ENCODE measurements at regions not wholly inside any gene's neighbourhood (a gene's known extent, or its start where the extent isn't known, plus 50 kb on each side); places are given as distances from the start of the nearest gene placed in this dataset.
A peak's percentile ranks its signal among the peaks of the same experiment; 100 is the strongest.

DNA sequence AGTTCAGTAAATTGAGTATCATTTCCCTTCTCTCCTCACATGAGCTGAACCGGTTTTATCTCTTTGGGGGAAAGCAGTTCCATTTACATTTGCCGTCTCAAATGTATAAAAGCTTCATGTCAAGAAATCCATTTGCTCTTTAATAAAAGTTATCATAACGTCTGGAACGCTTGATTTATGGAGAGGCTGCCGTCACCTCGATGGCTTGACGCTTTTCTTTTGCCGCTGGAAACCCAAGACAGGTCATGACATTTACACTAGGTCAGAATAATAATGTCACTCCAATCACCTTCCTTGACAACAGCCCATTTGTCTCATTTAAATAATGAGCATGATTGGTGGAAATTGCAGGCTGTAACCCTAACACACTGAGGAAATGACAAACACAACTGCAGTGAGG is 443.4 kb downstream of the IRX1 start:
- no peak overlapping the region for H3K4me3 Mint-ChIP-seq
- no peak overlapping the region for H3K27ac Mint-ChIP-seq
- H3K27me3 Mint-ChIP-seq, result no peaks in the 10 kb centered on the region
- peaks cover 2% of the 10 kb centered on the region for H3K36me3 Mint-ChIP-seq (ENCODE audit: low read depth)
- CTCF ChIA-PET, result no interaction called here
- H3K9me3 Mint-ChIP-seq, result peaks cover 21% of the 10 kb centered on the region
- POLR2A ChIA-PET, result no interaction called here
- DNase-seq, result no peak
- peaks cover 17% of the 10 kb centered on the region for H3K4me1 Mint-ChIP-seq

DNA sequence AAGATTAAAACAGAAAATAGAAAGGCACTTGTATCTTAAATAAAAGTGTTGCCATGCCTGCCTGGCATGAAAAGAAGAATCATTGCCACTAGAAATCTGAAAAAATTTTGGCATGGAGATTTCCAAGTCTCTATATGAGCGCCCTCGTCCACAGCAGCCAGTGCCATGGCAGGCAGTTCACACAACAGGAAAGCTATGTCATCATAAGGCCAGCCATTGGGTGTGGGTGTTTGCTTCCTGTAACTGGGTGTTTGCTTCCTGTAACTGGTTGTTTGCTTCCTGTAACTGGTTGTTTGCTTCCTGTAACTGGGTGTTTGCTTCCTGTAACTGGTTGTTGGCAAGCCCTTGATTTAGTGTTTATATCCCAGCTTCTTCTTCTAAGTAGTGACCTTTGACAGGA is 446.7 kb downstream of the IRX1 start:
- H3K27ac Mint-ChIP-seq, result peak overlapping the region; percentile 59
- DNase-seq, result peak; percentile 26
- peaks cover 17% of the 10 kb centered on the region for H3K4me1 Mint-ChIP-seq
- no peak overlapping the region for H3K4me3 Mint-ChIP-seq
- CTCF ChIA-PET, result no interaction called here
- peaks cover 21% of the 10 kb centered on the region for H3K9me3 Mint-ChIP-seq
- H3K36me3 Mint-ChIP-seq (ENCODE audit: low read depth), result peaks cover 2% of the 10 kb centered on the region
- POLR2A ChIA-PET, result no interaction called here
- H3K27me3 Mint-ChIP-seq, result no peaks in the 10 kb centered on the region

DNA sequence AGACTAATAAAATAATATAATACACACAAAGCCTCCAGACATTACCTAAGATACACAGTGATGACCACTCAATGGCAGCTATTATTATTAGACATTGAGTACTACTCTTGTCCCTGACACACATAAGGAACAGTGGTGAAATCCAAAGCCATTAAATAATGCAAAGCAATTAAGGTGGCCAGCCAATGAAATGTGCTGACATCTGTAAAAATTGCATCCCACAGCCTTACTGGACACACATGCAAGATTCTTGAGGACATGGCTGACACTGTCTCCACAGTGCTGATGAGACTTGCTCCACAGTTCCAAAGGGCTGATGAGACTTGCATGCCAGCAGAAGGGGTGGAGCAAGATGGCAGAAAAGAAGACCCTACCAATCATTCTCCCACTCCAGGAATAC is 447.5 kb downstream of the IRX1 start:
- Mint-ChIP-seq H3K27ac (no peak overlapping the region), H3K4me3 (no peak overlapping the region), H3K36me3 (ENCODE audit: low read depth) (peaks cover 2% of the 10 kb centered on the region), H3K4me1 (peaks cover 17% of the 10 kb centered on the region), H3K9me3 (peaks cover 21% of the 10 kb centered on the region), H3K27me3 (no peaks in the 10 kb centered on the region)
- DNase-seq, result no peak
- POLR2A ChIA-PET, result no interaction called here
- CTCF ChIA-PET, result no interaction called here

DNA sequence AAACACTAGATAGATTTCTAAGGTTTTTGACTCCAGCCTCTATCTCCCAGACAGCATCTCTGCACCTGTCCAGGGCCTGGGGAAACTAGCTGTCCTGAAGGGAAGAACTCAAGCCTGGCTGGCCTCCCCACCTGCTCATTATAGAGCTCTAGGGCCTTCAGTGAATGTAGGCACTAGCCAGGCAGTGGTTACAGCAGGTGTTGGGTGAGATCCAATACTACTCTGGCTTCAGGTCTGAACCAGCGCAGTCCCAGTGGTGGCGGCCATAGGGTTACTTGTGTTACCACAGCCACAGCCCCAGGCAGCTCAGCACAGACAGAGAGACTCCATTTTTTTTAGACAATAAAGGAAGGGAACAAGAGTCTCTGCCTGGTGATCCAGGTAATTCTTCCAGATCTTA is 449.2 kb downstream of the IRX1 start:
- H3K4me1 Mint-ChIP-seq, result peaks cover 17% of the 10 kb centered on the region
- ChIA-PET POLR2A (no interaction called here), CTCF (no interaction called here)
- DNase-seq, result no peak
- no peaks in the 10 kb centered on the region for H3K27me3 Mint-ChIP-seq
- peaks cover 16% of the 10 kb centered on the region for H3K9me3 Mint-ChIP-seq
- peaks cover 2% of the 10 kb centered on the region for H3K36me3 Mint-ChIP-seq (ENCODE audit: low read depth)
- no peak overlapping the region for H3K4me3 Mint-ChIP-seq
- no peak overlapping the region for H3K27ac Mint-ChIP-seq

GRCh38 chr5:4048398-4048797 is 452.8 kb downstream of the IRX1 start:
- CTCF ChIA-PET, result no interaction called here
- DNase-seq, result no peak
- POLR2A ChIA-PET, result no interaction called here
- no peaks in the 10 kb centered on the region for H3K36me3 Mint-ChIP-seq (ENCODE audit: low read depth)
- H3K4me3 Mint-ChIP-seq, result no peak overlapping the region
- no peaks in the 10 kb centered on the region for H3K27me3 Mint-ChIP-seq
- no peak overlapping the region for H3K27ac Mint-ChIP-seq
- H3K9me3 Mint-ChIP-seq, result peaks cover 4% of the 10 kb centered on the region
- H3K4me1 Mint-ChIP-seq, result peaks cover under 1% of the 10 kb centered on the region

DNA sequence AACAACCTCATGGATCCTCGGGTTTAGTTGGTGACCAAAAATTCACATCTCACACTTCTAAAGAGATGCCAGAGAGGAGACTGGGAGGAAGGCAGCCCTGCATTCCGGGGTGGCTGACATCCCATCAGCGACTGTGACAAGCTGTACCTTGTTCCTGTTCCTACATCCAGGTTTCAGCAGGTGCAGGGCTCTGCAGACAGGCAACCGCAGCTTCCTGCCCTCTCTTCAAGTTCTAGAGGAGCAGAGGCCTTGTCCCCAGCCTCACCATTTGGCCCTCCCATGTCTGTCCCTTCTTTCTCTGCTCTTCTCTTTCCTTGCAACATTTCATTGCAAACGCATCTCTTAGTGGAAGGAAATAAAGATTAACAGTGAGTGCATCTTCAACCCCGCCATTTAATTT is 454.6 kb downstream of the IRX1 start:
- Mint-ChIP-seq H3K36me3 (ENCODE audit: low read depth) (no peaks in the 10 kb centered on the region), H3K27me3 (no peaks in the 10 kb centered on the region), H3K9me3 (no peaks in the 10 kb centered on the region), H3K27ac (no peak overlapping the region), H3K4me3 (no peak overlapping the region), H3K4me1 (no peaks in the 10 kb centered on the region)
- POLR2A ChIA-PET, result no interaction called here
- CTCF ChIA-PET, result no interaction called here
- DNase-seq, result no peak

DNA sequence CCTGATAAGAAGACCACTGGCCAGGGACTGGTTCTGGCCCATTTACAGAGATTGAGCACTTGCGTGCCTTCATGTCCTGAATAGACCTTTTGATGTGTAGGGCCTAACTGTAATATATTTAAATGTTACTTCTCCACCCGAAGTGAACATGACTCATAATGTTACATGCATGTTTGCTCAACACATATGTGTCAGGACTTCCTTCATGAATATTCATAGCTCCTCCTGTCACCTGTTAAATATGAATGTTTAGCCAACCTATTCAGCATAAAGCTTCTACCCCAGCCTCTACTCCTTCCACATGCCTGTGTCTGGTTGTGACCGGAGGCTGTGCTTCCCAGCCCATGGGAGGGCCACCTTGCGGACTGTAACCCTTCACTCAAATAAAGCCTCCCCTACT is 457.5 kb downstream of the IRX1 start:
- CTCF ChIA-PET, result no interaction called here
- H3K27me3 Mint-ChIP-seq, result no peaks in the 10 kb centered on the region
- no peaks in the 10 kb centered on the region for H3K4me1 Mint-ChIP-seq
- H3K27ac Mint-ChIP-seq, result no peak overlapping the region
- no peak overlapping the region for H3K4me3 Mint-ChIP-seq
- H3K36me3 Mint-ChIP-seq (ENCODE audit: low read depth), result no peaks in the 10 kb centered on the region
- DNase-seq, result no peak
- POLR2A ChIA-PET, result no interaction called here
- H3K9me3 Mint-ChIP-seq, result peaks cover 9% of the 10 kb centered on the region

DNA sequence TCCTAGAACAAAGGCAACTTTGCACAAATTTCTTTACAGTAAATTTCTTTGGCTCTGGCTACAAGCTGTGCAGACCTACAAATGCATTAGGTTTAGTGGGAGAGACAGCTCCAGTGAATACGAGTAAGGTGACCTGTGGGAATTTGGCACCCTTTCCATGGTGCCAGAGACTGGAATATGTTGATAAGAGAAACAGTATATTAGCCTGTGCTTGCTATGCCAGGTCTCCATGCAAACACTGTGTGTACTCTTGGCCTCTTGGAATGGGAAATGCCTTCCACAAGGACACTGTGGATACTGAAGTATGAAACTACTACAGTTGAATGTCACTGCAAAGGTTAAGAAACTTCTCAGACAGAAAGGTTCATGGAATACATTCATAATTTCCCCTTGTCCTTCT is 458.5 kb downstream of the IRX1 start:
- peaks cover 9% of the 10 kb centered on the region for H3K9me3 Mint-ChIP-seq
- POLR2A ChIA-PET, result no interaction called here
- CTCF ChIA-PET, result no interaction called here

DNA sequence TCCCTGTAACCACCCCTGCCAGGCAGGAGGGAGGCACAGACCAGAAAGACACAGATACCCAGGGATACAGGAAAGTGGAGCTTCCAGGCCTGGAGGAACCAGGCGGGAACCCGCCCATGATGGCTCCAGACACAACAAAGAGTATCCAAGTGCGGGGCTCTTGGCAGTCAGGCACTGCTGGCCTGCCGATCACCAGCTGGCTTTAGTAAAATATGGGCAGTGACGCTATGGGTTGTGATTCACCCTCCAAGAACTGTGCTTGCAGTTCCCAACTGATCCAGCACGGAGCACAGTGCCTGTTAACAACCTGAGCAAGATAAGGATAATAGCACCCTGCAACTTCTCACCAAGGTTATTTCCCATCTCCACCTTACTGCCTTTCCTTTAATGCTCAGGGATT is 463.3 kb downstream of the IRX1 start:
- H3K4me3 Mint-ChIP-seq, result no peak overlapping the region
- no peaks in the 10 kb centered on the region for H3K4me1 Mint-ChIP-seq
- CTCF ChIA-PET, result no interaction called here
- no peak overlapping the region for H3K27ac Mint-ChIP-seq
- peaks cover 9% of the 10 kb centered on the region for H3K9me3 Mint-ChIP-seq
- no peaks in the 10 kb centered on the region for H3K36me3 Mint-ChIP-seq (ENCODE audit: low read depth)
- no peak for DNase-seq
- POLR2A ChIA-PET, result no interaction called here
- no peaks in the 10 kb centered on the region for H3K27me3 Mint-ChIP-seq

More for the DNA sequence above, 458.5 kb downstream of the IRX1 start:
- Mint-ChIP-seq H3K4me1 (no peaks in the 10 kb centered on the region), H3K27ac (no peak overlapping the region), H3K27me3 (no peaks in the 10 kb centered on the region), H3K4me3 (no peak overlapping the region), H3K36me3 (ENCODE audit: low read depth) (no peaks in the 10 kb centered on the region)
- no peak for DNase-seq

DNA sequence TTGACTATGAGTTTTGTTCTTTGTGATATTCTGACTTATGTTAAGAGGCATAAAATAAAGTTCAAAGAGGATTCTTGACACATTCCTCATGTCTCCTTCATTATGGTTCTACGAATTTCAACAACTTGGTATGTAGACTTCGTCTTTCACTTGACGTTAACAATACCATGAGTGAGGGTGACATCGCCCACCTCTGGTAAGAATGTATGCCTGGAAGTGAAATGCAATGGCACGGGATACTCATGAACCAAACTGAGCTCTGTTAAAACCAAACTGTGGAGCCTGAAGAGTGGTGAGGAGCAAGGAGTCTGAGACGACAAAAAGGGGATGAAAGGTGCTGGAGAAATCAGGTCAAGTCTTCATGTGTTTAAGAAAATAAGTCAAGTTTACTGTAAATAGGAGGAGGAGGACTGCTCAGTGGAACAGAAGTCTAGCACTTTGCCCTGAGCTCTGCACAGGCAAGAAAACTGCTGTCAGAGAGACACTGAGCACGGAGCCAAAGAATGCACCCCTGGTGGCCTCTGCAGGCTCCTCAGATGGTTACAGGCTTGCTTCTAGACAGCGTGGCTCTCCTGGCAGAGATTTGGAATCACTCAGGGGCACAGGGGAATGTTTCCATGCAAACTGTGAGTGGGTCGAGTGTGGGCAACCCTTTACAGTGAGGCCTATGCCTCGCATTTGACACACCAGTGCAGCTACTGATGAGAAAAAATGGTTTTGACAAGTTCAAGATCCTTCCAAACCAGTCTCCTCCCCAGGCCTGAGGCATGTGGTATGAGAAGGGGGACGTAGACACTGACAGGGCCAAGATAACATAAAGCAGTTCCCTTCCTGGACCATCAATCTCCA is 470.1 kb downstream of the IRX1 start:
- Mint-ChIP-seq H3K27ac (no peak overlapping the region), H3K9me3 (peaks cover 13% of the 10 kb centered on the region), H3K36me3 (ENCODE audit: low read depth) (no peaks in the 10 kb centered on the region), H3K4me1 (no peaks in the 10 kb centered on the region), H3K27me3 (no peaks in the 10 kb centered on the region), H3K4me3 (no peak overlapping the region)
- POLR2A ChIA-PET, result no interaction called here
- CTCF ChIA-PET, result no interaction called here
- no peak for DNase-seq

GRCh38 chr5:4068171-4068570 is 472.5 kb downstream of the IRX1 start:
- no peak overlapping the region for H3K4me3 Mint-ChIP-seq
- H3K9me3 Mint-ChIP-seq, result peaks cover 13% of the 10 kb centered on the region
- no peak overlapping the region for H3K27ac Mint-ChIP-seq
- H3K27me3 Mint-ChIP-seq, result no peaks in the 10 kb centered on the region
- H3K4me1 Mint-ChIP-seq, result no peaks in the 10 kb centered on the region
- H3K36me3 Mint-ChIP-seq (ENCODE audit: low read depth), result no peaks in the 10 kb centered on the region
- DNase-seq, result no peak
- ChIA-PET CTCF (no interaction called here), POLR2A (no interaction called here)

GRCh38 chr5:4078544-4078943 is 482.9 kb downstream of the IRX1 start:
- ChIA-PET CTCF (no interaction called here), POLR2A (no interaction called here)
- H3K4me1 Mint-ChIP-seq, result no peaks in the 10 kb centered on the region
- H3K27ac Mint-ChIP-seq, result no peak overlapping the region
- H3K36me3 Mint-ChIP-seq (ENCODE audit: low read depth), result no peaks in the 10 kb centered on the region
- H3K4me3 Mint-ChIP-seq, result no peak overlapping the region
- H3K9me3 Mint-ChIP-seq, result peaks cover 21% of the 10 kb centered on the region
- DNase-seq, result no peak
- no peaks in the 10 kb centered on the region for H3K27me3 Mint-ChIP-seq

DNA sequence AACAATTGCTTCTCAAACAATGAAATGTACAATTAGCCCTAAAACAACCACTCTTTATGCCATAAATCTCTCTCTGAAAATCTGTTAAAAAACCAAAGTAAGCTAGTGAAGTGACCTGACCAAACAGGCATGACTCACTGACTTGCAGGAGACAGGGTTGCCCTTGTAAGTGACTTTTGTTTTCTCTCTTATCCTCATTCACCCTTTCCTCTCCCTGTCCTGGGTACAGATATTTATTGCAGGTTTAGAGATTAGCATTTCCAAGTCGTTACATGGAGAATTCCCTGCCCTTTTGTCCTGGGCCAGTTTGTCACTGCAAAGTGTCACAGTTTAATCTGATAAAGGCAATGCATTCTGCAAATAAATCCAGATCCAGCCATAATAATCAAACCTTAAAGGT is 484.2 kb downstream of the IRX1 start:
- H3K9me3 Mint-ChIP-seq, result peaks cover 21% of the 10 kb centered on the region
- H3K36me3 Mint-ChIP-seq (ENCODE audit: low read depth), result no peaks in the 10 kb centered on the region
- DNase-seq, result no peak
- POLR2A ChIA-PET, result no interaction called here
- no peak overlapping the region for H3K27ac Mint-ChIP-seq
- H3K4me1 Mint-ChIP-seq, result no peaks in the 10 kb centered on the region
- no peak overlapping the region for H3K4me3 Mint-ChIP-seq
- H3K27me3 Mint-ChIP-seq, result no peaks in the 10 kb centered on the region
- CTCF ChIA-PET, result no interaction called here

DNA sequence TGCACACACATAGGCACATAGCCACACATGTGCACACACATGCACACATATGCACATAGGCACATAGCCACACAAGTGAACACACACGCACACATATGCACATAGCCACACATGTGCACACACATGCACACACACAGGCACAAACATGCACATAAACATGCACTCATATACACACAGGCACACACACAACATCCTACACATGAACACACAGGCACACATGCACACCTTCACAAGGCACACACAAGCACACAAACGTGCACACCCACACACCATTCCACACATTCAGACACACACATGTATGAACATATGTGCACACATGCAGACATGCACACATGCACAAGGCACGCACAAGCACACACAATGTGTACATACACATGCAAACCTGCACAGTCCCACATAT is 484.7 kb downstream of the IRX1 start:
- no peak overlapping the region for H3K4me3 Mint-ChIP-seq
- H3K9me3 Mint-ChIP-seq, result peaks cover 18% of the 10 kb centered on the region
- DNase-seq, result no peak
- H3K36me3 Mint-ChIP-seq (ENCODE audit: low read depth), result no peaks in the 10 kb centered on the region
- no peaks in the 10 kb centered on the region for H3K27me3 Mint-ChIP-seq
- no peaks in the 10 kb centered on the region for H3K4me1 Mint-ChIP-seq
- no peak overlapping the region for H3K27ac Mint-ChIP-seq
- CTCF ChIA-PET, result no interaction called here
- POLR2A ChIA-PET, result no interaction called here

All from activated CD4-positive, alpha-beta memory T cell treated with anti-CD3 and anti-CD28 coated beads, Interleukin-2, amount 10 ng/mL, durations not matched to agents 7 days and 5 days (primary cell).